A549 (cell line): ENCODE measurements at regions not wholly inside any gene's neighbourhood (a gene's known extent, or its start where the extent isn't known, plus 50 kb on each side); places are given as distances from the start of the nearest gene placed in this dataset.

Experiments
- SMC3 ChIP-seq: fragments of >200 bp; sonication (Bioruptor Twin); formaldehyde crosslinking; IDR thresholded peaks from 3 replicates; pipeline ENCODE4 v1.6.1; 2018; ENCODE audit warnings: inconsistent platforms
- TF ChIP-seq, protein P1 (sequence below): fragments of >200 bp; sonication (Bioruptor Twin); formaldehyde crosslinking; IDR thresholded peaks from 3 replicates; pipeline ENCODE4 v1.5.1; 2016

DNA sequence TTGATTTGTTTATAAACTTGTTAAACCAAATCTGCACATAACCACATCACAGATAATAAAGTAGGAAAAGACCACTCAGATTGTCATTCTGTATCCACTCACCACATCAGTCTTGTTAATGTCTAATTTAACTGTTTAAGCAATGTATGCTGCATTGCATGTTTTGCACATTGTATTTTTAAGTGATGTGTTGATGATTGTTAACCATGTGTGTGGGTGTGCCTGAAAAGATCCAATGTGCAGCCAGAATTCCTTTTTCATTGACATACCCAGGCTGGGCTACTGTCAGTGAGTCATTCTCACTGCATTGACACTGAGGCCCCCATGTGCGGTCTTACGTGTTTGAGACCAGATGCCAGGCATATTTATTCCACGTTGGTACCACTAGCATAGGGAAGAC, 167.3 kb downstream of the TRMT11 start:
- no peak for TF ChIP-seq SMC3
- TF ChIP-seq, protein P1, sequence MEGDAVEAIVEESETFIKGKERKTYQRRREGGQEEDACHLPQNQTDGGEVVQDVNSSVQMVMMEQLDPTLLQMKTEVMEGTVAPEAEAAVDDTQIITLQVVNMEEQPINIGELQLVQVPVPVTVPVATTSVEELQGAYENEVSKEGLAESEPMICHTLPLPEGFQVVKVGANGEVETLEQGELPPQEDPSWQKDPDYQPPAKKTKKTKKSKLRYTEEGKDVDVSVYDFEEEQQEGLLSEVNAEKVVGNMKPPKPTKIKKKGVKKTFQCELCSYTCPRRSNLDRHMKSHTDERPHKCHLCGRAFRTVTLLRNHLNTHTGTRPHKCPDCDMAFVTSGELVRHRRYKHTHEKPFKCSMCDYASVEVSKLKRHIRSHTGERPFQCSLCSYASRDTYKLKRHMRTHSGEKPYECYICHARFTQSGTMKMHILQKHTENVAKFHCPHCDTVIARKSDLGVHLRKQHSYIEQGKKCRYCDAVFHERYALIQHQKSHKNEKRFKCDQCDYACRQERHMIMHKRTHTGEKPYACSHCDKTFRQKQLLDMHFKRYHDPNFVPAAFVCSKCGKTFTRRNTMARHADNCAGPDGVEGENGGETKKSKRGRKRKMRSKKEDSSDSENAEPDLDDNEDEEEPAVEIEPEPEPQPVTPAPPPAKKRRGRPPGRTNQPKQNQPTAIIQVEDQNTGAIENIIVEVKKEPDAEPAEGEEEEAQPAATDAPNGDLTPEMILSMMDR: no peak
